BJ (cell line): ENCODE measurements at regions not wholly inside any gene's neighbourhood (a gene's known extent, or its start where the extent isn't known, plus 50 kb on each side); places are given as distances from the start of the nearest gene placed in this dataset.
"Not testable (repeated sequence)": the region's sequence is repeated elsewhere in the genome, so short reads cannot be mapped to it uniquely, and the experiment has no call there.

Experiments used
- CTCF ChIA-PET: fragments of 350-600 bp; formaldehyde crosslinking; extraction: SDS; loops from one replicate; lab custom pipeline; 2021; ENCODE audit warnings: antibody characterized with exemption, inconsistent platforms; lab: Yijun Ruan, JAX
- POLR2A ChIA-PET: fragments of 300-600 bp; sonication (Branson Sonifier 250); formaldehyde crosslinking; extraction: SDS; loops from one replicate; lab custom pipeline; 2021; ENCODE audit warnings: antibody characterized with exemption; lab: Charles Lee
- DNase-seq: peaks from one replicate; pipeline ENCODE4 v3.0.0-alpha.2; 2011; ENCODE audit warnings: low read depth
- H3K27me3 ChIP-seq: 2 replicates; pipeline ENCODE4 v1.6.0; 2011; ENCODE audit warnings: low read length; ENCODE audit not compliant: control insufficient read depth, insufficient read depth
- H3K36me3 ChIP-seq: 2 replicates; pipeline ENCODE4 v1.5.1; 2011; ENCODE audit warnings: low read length; ENCODE audit not compliant: control insufficient read depth, insufficient read depth
- H3K4me3 ChIP-seq: 2 replicates; pipeline ENCODE4 v1.5.1; 2011; ENCODE audit warnings: low read depth, mild to moderate bottlenecking, control low read depth, low read length
- CTCF ChIP-seq: IDR thresholded peaks from 2 replicates; pipeline ENCODE4 v1.5.1; 2011; ENCODE audit warnings: low read depth, mild to moderate bottlenecking, control low read depth, inconsistent platforms, low read length, moderate library complexity; ENCODE audit not compliant: insufficient read depth

GRCh38 chr11:126133901-126134300 lies 71.2 kb upstream of the CDON start:
- peaks cover 6% of the 10 kb centered on the region for H3K27me3 ChIP-seq
- no peak for TF ChIP-seq CTCF
- POLR2A ChIA-PET = no interaction called here
- no peaks in the 10 kb centered on the region for H3K36me3 ChIP-seq
- CTCF ChIA-PET = interaction anchor here (0.9 to 1.7 kb wide), 5 partner anchors 9 to 210 kb away, joined by 3 to 14 read pairs (median 3); no protein-coding TSS in a partner anchor
- DNase-seq = no peak
- no peak overlapping the region for H3K4me3 ChIP-seq

DNA sequence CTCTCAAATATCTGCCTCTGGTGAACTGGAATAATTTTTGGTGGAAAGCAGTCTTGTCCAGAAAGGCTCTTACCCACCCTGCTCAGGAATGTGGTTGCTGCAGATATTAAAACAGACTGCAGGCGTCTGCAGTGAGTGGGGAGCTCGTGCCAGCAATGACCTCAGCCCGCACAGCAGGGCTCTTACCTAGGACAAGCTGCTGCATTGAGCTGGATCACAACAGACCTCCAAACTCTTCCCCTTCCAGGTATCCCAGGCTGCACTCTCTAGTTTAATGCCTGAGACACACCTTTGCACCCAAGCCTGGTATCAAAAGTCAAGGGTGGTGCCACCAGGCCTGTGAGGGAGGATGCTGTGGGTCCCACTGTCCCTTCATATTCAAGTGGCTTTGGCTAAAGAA lies 69.7 kb upstream of the CDON start:
- Histone ChIP-seq H3K36me3 (no peaks in the 10 kb centered on the region), H3K27me3 (peaks cover 6% of the 10 kb centered on the region), H3K4me3 (no peak overlapping the region)
- CTCF ChIA-PET = interaction anchor here (1.1 to 1.6 kb wide), 3 partner anchors 17 to 190 kb away, joined by 3 to 6 read pairs (median 3); no protein-coding TSS in a partner anchor
- DNase-seq = no peak
- POLR2A ChIA-PET = interaction anchor here (1.0 kb wide), 1 partner anchor 18 kb away, joined by 3 read pairs; no protein-coding TSS in a partner anchor
- TF ChIP-seq CTCF = no peak

DNA sequence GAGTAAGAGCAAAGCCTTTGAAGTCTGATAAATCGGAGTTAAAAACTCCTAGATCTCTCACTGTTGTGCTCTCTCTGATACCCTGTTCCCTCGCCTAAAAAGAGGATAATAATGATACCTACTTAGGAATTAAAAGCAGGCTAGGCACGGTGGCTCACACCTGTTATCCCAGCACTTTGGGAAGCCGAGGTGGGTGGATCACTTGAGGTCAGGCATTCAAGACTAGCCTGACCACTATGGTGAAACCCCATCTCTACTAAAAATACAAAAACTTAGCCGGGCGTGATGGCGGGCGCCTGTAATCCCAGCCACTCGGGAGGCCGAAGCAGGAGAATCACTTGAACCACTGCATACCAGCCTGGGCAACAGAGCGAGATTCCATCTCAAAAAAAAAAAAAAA lies 68.1 kb upstream of the CDON start:
- H3K4me3 ChIP-seq, DNase-seq, H3K27me3 ChIP-seq, POLR2A ChIA-PET, H3K36me3 ChIP-seq: not testable (repeated sequence)
- CTCF ChIA-PET = interaction anchor here (1.2 kb wide), 1 partner anchor 22 kb away, joined by 3 read pairs; no protein-coding TSS in a partner anchor

DNA sequence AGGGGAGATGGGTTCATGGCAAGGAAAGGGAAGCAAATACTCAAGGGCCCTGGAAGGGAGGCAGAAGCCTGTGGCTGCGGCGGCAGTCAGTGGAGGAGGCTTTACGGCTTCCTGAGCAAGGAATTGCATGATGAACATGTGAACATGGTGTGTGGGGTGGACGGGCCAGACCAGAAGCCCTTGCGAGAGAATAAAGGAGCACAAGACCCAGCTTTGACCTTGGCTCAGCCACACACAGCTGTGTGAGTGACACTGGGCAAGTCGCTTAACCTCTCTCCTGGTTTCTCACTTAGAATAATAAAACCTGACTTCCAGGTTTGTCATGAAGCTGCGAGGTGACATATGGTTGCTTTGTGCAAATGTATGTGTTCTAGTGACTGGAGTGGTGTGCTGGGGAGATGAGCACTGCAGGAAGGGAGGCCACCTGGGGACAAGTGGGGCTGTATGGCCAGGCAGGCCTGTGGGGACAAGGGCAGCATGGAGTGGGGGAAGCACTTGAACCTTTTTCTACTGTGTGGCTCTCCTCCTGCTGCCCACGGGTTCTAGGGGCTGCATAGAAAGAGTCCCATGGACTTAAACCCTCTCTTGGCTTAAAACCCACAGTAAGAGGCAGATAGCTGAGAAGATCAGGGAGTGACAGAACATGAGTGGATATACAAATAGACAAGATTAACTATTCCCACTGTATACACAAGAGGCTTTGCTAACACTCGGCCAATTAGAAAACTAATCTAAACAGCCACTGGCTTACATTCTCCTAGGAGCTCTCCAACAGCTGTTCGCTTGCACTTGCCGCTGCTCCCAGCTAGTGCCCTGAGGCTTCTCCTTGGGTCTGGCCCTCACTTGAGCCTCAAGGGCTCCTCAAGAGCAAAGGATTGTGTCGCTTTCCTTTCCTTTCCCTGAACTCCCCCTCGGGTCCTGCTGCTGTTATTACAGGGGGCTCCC lies 67.3 kb upstream of the CDON start:
- Histone ChIP-seq H3K27me3 (peaks cover 8% of the 10 kb centered on the region), H3K4me3 (no peak overlapping the region), H3K36me3 (no peaks in the 10 kb centered on the region)
- ChIA-PET CTCF (interaction anchor here (1.2 kb wide), 1 partner anchor 23 kb away, joined by 3 read pairs; no protein-coding TSS in a partner anchor), POLR2A (no interaction called here)
- no peak for DNase-seq
- TF ChIP-seq CTCF = no peak

DNA sequence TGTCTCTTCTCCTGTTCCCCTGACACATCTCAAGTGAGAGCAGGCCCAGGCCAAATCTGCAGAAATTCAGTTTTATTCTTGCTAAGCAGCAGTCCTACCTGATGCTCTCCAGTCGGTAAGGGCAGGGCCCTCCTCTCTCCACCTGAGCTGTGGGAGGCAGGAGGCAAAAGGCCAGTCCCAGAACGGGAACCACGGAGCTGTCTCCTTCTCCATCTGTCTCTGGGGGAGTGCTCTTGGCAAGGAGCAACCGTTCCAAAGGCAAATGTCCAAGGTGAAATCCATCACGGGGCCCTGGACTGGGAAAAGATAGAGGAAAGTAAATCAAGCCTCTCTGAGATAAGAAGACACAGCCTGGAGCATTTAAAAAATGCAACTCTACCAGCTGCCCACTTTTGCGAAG lies 65.2 kb upstream of the CDON start:
- Histone ChIP-seq H3K36me3 (no peaks in the 10 kb centered on the region), H3K27me3 (peaks cover 11% of the 10 kb centered on the region), H3K4me3 (no peak overlapping the region)
- DNase-seq = no peak
- POLR2A ChIA-PET = no interaction called here
- no peak for TF ChIP-seq CTCF
- CTCF ChIA-PET = no interaction called here
